ENCODE measurements at regions not wholly inside any gene's neighbourhood (a gene's known extent, or its start where the extent isn't known, plus 50 kb on each side); places are given as distances from the start of the nearest gene placed in this dataset.

DNA sequence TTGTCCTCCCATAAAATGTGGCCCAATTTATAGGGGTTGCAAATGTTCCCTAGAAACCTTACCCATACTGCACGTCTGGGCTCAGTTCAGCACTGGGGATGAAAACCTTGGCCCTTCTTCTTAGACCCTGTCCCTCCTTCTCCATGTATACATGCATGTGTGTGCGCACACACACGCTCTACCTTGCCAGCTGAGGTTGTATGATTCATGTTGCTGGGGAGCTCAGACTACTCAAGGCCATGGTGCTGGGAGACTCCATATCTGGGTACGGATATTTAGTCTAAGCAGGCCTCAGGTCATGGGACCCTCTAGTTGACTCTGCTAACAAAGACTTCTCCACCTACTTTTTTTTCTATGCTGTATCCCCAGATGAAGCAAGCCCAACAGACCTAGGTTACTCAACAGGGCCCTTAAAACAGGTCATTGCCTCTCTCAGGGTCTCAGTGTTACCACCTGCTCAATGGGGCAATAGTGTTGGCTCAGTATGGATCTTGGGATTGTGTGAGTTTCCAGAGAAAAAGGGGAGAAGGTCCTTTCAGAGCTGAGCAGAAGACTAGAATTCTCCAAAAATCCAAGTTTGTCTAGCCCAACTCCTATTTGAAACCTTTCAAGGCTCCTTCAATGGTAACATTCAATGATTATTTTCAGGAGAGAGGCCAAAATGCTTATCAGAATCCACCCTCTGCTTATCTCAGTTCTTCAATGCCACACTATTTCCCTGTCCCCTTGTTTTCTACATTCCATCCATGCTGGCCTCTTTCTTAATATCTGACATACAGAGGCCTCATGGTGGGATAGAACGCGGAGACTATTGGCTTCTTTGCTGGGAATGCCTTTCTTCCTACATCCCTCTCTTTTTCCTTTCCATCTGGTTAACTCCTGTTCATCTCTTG lies 123.6 kb upstream of the PITX1 start:
- TF ChIP-seq, protein P1, sequence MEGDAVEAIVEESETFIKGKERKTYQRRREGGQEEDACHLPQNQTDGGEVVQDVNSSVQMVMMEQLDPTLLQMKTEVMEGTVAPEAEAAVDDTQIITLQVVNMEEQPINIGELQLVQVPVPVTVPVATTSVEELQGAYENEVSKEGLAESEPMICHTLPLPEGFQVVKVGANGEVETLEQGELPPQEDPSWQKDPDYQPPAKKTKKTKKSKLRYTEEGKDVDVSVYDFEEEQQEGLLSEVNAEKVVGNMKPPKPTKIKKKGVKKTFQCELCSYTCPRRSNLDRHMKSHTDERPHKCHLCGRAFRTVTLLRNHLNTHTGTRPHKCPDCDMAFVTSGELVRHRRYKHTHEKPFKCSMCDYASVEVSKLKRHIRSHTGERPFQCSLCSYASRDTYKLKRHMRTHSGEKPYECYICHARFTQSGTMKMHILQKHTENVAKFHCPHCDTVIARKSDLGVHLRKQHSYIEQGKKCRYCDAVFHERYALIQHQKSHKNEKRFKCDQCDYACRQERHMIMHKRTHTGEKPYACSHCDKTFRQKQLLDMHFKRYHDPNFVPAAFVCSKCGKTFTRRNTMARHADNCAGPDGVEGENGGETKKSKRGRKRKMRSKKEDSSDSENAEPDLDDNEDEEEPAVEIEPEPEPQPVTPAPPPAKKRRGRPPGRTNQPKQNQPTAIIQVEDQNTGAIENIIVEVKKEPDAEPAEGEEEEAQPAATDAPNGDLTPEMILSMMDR (IDR thresholded peaks at IDR 0.05; ENCODE audit: borderline replicate concordance, control extremely low read depth, extremely low read depth, insufficient read depth, missing control alignments): no peak
- in situ Hi-C loops (cut with MboI; ENCODE audit: low sequenced_read_pairs, unreplicated experiment): no loop called here
- DNase-seq (ENCODE audit: low spot score): no peak

DNA sequence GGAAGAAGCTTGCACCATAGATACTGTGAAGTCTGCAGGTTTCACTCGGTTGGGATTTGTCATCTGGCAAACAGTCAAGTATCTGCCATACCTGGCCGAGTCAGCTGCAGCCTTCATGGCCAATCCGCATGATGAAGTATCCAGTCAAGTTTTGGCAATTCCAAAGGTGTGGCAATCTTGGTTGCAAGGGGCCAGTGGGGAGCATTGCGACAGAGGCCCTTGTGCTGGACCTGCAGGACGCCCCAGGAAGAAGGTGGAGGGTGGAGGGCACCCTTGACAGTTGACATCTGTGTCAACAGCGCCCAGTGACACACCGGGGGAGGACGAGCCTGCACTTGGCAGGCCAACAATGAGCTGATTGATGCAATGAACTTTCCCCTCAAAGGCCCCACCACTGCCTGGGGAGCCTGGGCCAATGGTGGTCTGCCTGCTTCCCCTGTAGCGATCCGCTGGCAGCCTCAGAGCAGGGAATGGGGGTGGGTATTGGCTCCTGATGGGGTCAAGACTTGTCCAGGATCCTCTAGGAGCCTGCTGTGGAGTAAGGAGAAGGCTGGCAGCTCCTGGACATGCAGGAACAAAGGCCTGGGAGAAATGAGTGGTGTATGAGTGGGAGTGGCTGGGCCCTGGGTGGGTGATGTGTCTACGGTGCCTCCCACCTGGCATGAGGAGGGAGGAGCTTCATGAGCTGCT lies 122.8 kb upstream of the PITX1 start:
- in situ Hi-C loops (cut with MboI; ENCODE audit: low sequenced_read_pairs, unreplicated experiment): no loop called here
- TF ChIP-seq, protein P1 (IDR thresholded peaks at IDR 0.05; ENCODE audit: borderline replicate concordance, control extremely low read depth, extremely low read depth, insufficient read depth, missing control alignments): no peak
- no peak for DNase-seq (ENCODE audit: low spot score)

DNA sequence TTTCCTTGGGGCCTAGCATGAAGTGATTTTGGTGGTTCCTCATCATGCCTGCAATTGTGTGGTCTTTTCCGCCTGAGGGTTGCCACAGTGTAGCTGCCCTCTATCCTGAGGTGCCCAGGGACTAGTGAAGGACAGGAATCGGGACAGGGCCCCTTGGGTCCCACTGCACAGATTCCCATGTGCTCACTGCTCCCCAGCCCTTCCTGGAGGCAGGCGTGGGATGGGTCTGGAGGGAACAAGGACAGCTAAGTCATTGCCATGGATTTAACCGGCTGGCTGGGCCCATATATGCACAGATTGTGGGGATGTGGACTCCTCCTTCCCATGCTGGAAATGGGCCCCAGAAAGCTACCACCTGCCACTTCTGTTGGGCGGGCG lies 122.3 kb upstream of the PITX1 start:
- TF ChIP-seq, protein P1 (IDR thresholded peaks at IDR 0.05; ENCODE audit: borderline replicate concordance, control extremely low read depth, extremely low read depth, insufficient read depth, missing control alignments): no peak
- in situ Hi-C loops (cut with MboI; ENCODE audit: low sequenced_read_pairs, unreplicated experiment): no loop called here
- no peak for DNase-seq (ENCODE audit: low spot score)

DNA sequence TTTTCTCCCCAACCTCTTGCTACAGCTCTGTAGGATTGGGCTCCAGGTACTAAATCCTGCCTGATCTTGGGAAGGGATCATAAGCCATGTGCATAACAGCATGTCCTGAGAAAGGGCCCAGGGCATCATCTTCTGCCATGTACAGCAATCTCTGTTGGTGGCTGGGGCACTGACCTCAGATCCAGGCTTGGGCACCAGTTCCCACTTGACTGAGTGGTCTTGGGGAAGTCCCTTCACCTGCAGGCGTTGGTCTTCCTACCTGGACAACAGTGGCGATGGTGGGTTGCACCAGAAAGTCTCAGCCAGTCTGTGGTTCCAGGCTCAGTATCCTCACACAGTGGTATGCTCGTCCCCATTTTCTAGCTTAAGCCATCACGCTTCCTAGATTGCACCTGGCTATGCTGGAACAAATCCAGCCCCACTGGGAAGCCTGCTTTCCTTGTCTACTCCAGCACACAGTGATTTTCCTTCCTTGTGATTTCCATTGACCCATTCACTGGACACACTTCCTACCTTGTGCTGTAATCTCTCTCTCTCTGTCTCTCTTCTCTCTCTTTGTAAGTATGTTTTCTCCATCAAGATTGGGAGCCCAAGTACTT lies 121.7 kb upstream of the PITX1 start:
- DNase-seq (ENCODE audit: low spot score): no peak
- in situ Hi-C loops (cut with MboI; ENCODE audit: low sequenced_read_pairs, unreplicated experiment): no loop called here
- TF ChIP-seq, protein P1 (IDR thresholded peaks at IDR 0.05; ENCODE audit: borderline replicate concordance, control extremely low read depth, extremely low read depth, insufficient read depth, missing control alignments): no peak

DNA sequence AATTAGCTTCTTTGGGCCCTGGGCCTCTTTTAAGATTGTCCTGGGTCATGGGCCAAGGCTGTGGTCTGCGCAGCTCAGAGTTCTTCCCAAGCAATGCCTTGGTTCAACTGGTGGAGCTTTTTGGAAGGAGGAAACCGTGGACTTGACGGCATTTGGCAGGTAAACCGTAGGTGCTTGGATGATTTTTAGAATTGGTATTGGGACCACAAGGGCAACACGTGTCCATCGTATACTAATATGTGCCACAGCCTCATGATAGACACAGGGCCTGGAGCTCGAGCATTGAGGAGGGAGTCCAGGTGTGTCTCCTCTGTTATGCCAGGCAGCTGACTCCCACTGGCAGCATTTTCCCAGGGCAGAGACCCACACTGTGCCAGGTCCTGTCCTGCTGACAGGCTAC lies 120.9 kb upstream of the PITX1 start:
- in situ Hi-C loops (cut with MboI; ENCODE audit: low sequenced_read_pairs, unreplicated experiment): no loop called here
- DNase-seq (ENCODE audit: low spot score): no peak
- TF ChIP-seq, protein P1 (IDR thresholded peaks at IDR 0.05; ENCODE audit: borderline replicate concordance, control extremely low read depth, extremely low read depth, insufficient read depth, missing control alignments): no peak

DNA sequence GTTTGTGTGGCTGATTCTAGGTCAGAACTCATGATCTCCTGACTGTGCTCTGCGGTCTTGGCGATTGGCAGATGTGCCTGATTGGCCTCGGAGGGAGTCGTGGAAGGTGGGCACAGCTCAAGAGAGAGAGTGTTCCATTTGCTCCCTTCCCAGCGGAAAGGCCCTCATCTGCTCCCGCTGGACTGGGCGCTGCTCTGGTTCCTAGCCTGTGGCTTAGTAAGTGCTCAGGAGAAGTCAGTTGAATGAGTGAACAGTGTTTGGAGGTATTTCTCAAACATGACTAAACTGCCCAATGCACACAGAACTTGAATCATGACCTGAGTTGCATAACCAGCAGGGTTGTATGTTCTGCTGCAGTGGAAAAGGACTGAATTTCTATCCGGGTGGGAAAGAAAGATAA lies 120.2 kb upstream of the PITX1 start:
- TF ChIP-seq, protein P1 (IDR thresholded peaks at IDR 0.05; ENCODE audit: borderline replicate concordance, control extremely low read depth, extremely low read depth, insufficient read depth, missing control alignments): no peak
- in situ Hi-C loops (cut with MboI; ENCODE audit: low sequenced_read_pairs, unreplicated experiment): no loop called here
- DNase-seq (ENCODE audit: low spot score): no peak
